ENCODE measurements at regions not wholly inside any gene's neighbourhood (a gene's known extent, or its start where the extent isn't known, plus 50 kb on each side); places are given as distances from the start of the nearest gene placed in this dataset.

DNA sequence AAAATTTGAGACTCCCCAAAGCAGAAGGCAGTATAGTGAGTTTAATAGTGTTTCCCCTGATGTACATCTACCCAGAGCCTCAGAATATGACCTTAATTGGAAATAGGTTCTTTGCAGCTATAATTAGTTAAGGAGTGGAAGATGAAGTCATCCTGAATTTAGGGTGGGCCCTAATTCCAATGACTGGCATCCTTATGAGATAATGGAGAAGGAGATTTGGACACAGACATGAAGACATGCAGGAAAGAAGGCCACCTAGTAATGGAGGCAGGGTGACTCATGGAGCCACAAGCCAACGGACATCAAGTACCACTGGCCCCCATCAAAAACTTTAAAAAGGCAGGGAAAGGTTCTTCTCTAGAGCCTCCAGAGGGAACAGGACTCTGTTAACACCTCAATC, 308.9 kb downstream of the TXNL1 start:
- Histone ChIP-seq H3K27ac (ENCODE audit: low read depth, low read length) (no peak overlapping the region), H3K4me2 (ENCODE audit: low read depth, low read length, poor library complexity, severe bottlenecking) (no peak overlapping the region), H3K79me2 (ENCODE audit: insufficient read depth, low read length) (no peaks in the 10 kb centered on the region), H3K4me3 (ENCODE audit: insufficient read depth, low read length, poor library complexity, severe bottlenecking) (no peak overlapping the region), H3K9ac (ENCODE audit: low read length) (no peak overlapping the region), H2AFZ (ENCODE audit: low read depth, low read length, severe bottlenecking) (no peak overlapping the region), H3K9me3 (ENCODE audit: insufficient read depth, low read length) (no peaks in the 10 kb centered on the region), H3K9me2 (replicated peaks; ENCODE audit: insufficient read depth, low read length) (no peaks in the 10 kb centered on the region), H3K27me3 (ENCODE audit: low read length) (no peaks in the 10 kb centered on the region), H3K36me3 (ENCODE audit: low read length) (no peaks in the 10 kb centered on the region), H3F3A (ENCODE audit: insufficient read depth) (no peaks in the 10 kb centered on the region), H4K20me1 (ENCODE audit: low read depth, low read length) (no peaks in the 10 kb centered on the region)
- no peak for TF ChIP-seq EZH2phosphoT487 (conservative IDR thresholded peaks at IDR 0.05; ENCODE audit: low read length)
- TF ChIP-seq, protein P1, sequence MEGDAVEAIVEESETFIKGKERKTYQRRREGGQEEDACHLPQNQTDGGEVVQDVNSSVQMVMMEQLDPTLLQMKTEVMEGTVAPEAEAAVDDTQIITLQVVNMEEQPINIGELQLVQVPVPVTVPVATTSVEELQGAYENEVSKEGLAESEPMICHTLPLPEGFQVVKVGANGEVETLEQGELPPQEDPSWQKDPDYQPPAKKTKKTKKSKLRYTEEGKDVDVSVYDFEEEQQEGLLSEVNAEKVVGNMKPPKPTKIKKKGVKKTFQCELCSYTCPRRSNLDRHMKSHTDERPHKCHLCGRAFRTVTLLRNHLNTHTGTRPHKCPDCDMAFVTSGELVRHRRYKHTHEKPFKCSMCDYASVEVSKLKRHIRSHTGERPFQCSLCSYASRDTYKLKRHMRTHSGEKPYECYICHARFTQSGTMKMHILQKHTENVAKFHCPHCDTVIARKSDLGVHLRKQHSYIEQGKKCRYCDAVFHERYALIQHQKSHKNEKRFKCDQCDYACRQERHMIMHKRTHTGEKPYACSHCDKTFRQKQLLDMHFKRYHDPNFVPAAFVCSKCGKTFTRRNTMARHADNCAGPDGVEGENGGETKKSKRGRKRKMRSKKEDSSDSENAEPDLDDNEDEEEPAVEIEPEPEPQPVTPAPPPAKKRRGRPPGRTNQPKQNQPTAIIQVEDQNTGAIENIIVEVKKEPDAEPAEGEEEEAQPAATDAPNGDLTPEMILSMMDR (IDR thresholded peaks at IDR 0.05; ENCODE audit: insufficient read depth, low read length, poor library complexity, severe bottlenecking), result no peak

DNA sequence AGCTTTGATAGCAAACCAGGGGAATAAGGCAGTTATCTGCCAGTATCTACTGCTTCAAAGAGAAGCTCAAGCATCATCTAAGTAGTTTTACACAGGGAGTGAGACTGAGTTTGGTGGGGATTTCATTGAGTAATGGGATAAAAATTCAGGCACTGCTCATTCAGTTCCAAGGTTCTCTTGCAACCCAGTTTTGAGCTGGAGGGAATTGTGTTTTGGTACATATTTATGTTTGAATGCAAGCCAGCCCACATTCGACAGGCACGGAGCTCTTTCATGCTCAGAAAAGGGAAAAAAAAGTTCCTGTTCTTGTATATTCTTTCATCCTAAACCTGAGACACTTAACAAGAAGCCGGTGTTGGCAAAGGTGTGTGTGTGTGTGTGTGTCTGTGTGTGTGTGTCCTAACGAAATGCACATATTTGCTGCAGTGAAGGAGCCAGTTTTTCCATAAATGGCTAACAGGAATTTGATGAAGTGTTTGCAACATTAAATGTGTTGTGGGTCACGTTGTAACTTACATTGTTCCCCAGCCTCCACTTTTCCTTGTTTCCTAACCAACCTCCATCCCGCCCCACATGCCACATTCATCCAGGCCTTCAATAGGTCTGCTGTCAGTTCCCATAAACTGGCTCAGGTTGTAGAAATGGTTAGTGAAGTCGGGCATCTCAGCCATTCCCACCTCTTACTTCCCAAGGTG, 311.1 kb downstream of the TXNL1 start:
- Histone ChIP-seq H3K4me2 (ENCODE audit: low read depth, low read length, poor library complexity, severe bottlenecking) (no peak overlapping the region), H3K27me3 (ENCODE audit: low read length) (no peaks in the 10 kb centered on the region), H3K4me3 (ENCODE audit: insufficient read depth, low read length, poor library complexity, severe bottlenecking) (no peak overlapping the region), H3K36me3 (ENCODE audit: low read length) (no peaks in the 10 kb centered on the region), H3K27ac (ENCODE audit: low read depth, low read length) (no peak overlapping the region), H2AFZ (ENCODE audit: low read depth, low read length, severe bottlenecking) (no peak overlapping the region), H3K9me2 (replicated peaks; ENCODE audit: insufficient read depth, low read length) (no peaks in the 10 kb centered on the region), H3K79me2 (ENCODE audit: insufficient read depth, low read length) (no peaks in the 10 kb centered on the region), H3F3A (ENCODE audit: insufficient read depth) (no peaks in the 10 kb centered on the region), H3K9ac (ENCODE audit: low read length) (no peak overlapping the region), H3K9me3 (ENCODE audit: insufficient read depth, low read length) (no peaks in the 10 kb centered on the region), H4K20me1 (ENCODE audit: low read depth, low read length) (no peaks in the 10 kb centered on the region)
- no peak for TF ChIP-seq EZH2phosphoT487 (conservative IDR thresholded peaks at IDR 0.05; ENCODE audit: low read length)
- TF ChIP-seq, protein P1 (IDR thresholded peaks at IDR 0.05; ENCODE audit: insufficient read depth, low read length, poor library complexity, severe bottlenecking), result no peak

DNA sequence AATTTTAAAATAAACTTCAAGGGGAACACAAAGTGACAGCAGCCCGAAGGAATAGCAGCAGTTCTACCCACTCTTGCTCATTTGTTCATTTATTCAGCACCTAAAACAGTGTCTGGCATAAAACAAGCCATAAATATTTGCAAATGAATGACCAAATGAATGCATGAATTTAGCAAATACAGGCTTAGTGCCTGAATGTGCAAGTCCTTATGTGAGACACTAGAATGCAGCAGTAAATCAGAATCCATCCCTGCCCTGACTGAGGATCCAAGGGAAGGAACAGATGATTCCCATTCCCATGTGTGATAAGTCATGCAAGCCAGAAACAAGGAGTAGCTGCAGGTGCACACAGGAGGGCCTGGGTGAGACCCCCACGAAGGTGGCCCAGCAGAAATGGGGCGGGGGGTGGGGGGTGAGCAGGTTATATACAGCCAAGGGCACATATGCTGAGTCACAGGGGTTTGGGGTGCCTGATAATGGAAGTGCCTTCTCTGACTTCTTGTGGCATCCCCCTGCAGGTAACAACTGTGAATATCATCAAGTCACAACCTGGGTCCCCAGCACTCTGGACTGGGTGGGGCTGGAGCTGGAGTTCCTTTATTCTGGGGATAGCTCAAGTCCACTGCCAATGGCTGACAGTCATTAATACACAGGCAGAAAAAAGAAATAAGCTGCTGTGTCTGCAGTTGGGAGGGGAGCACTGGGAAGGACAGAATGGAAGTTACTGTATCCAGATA, 311.9 kb downstream of the TXNL1 start:
- Histone ChIP-seq H3K36me3 (ENCODE audit: low read length) (no peaks in the 10 kb centered on the region), H3K4me3 (ENCODE audit: insufficient read depth, low read length, poor library complexity, severe bottlenecking) (no peak overlapping the region), H3F3A (ENCODE audit: insufficient read depth) (no peaks in the 10 kb centered on the region), H3K27me3 (ENCODE audit: low read length) (no peaks in the 10 kb centered on the region), H3K9ac (ENCODE audit: low read length) (no peak overlapping the region), H2AFZ (ENCODE audit: low read depth, low read length, severe bottlenecking) (no peak overlapping the region), H3K79me2 (ENCODE audit: insufficient read depth, low read length) (no peaks in the 10 kb centered on the region), H3K4me2 (ENCODE audit: low read depth, low read length, poor library complexity, severe bottlenecking) (no peak overlapping the region), H4K20me1 (ENCODE audit: low read depth, low read length) (no peaks in the 10 kb centered on the region), H3K9me2 (replicated peaks; ENCODE audit: insufficient read depth, low read length) (no peaks in the 10 kb centered on the region), H3K27ac (ENCODE audit: low read depth, low read length) (no peak overlapping the region), H3K9me3 (ENCODE audit: insufficient read depth, low read length) (no peaks in the 10 kb centered on the region)
- TF ChIP-seq EZH2phosphoT487 (conservative IDR thresholded peaks at IDR 0.05; ENCODE audit: low read length), result no peak
- TF ChIP-seq, protein P1 (IDR thresholded peaks at IDR 0.05; ENCODE audit: insufficient read depth, low read length, poor library complexity, severe bottlenecking), result no peak

Measured in SU-DHL-6 (cell line).